AG10803 (cell line): ENCODE measurements at regions not wholly inside any gene's neighbourhood (a gene's known extent, or its start where the extent isn't known, plus 50 kb on each side); places are given as distances from the start of the nearest gene placed in this dataset.
A peak's percentile ranks its signal among the peaks of the same experiment; 100 is the strongest.

Experiments
- DNase-seq: peaks from one replicate; pipeline ENCODE4 v3.0.0; 2010; ENCODE audit warnings: low read depth
- H3K4me3 ChIP-seq: 2 replicates; pipeline ENCODE4 v1.5.1; 2011; ENCODE audit warnings: mild to moderate bottlenecking, low read length, control low read depth
- CTCF ChIP-seq: conservative IDR thresholded peaks from 2 replicates; pipeline ENCODE4 v1.5.1; 2011; ENCODE audit warnings: mild to moderate bottlenecking, low read length, control low read depth, inconsistent platforms

GRCh38 chr5:135129307-135129706, 95.3 kb upstream of the PITX1 start:
- no peak for TF ChIP-seq CTCF

GRCh38 chr5:135128361-135128760, 94.3 kb upstream of the PITX1 start:
- no peak for DNase-seq
- H3K4me3 ChIP-seq: no peak overlapping the region
- TF ChIP-seq CTCF: no peak

More at GRCh38 chr5:135129307-135129706, 95.3 kb upstream of the PITX1 start:
- H3K4me3 ChIP-seq: no peak overlapping the region
- DNase-seq: no peak

DNA sequence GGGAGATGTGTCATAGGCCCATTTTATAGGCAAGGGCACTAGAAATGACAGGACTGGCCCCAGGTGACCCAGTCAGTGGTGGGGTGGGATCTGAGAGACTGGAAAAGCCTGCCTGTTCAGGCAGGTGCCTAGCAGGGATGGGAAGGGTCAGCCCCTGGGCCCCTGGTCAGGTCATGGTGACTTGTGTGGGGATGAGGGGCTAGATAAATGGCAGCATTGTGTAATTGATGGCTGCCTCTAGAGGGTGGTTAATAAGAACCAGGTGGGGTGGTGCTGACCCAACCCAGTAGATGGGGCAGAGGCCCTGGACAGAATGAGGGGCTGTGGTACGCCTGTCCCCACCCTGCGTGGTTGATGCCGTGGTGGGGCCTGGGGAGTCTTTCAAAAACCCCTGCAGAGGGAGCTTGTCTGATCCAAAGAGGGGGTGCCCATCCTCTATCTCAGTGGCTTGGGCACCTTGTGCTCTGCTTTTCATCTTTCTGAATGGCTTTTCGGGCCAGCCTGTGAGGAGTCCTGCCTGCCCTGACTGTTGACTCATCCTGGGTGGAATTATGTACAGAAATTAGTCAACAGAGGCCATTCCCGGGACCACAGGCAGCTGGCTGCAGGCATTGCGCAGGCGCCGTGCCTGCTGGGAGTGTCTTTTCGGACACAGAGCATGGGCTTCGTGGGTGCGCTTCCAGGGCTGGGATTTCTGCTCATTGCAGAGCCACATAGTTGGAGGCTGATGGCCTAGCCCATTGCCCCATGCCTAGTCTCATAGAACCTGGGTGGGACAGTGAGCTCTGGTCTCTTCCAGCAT, 93.6 kb upstream of the PITX1 start:
- TF ChIP-seq CTCF: no peak
- peak; percentile 75 for DNase-seq
- no peak overlapping the region for H3K4me3 ChIP-seq

GRCh38 chr5:135126688-135127438, 92.8 kb upstream of the PITX1 start:
- H3K4me3 ChIP-seq: no peak overlapping the region
- no peak for TF ChIP-seq CTCF
- no peak for DNase-seq

GRCh38 chr5:135124724-135125123, 90.7 kb upstream of the PITX1 start:
- no peak for DNase-seq
- no peak for TF ChIP-seq CTCF
- H3K4me3 ChIP-seq: no peak overlapping the region

DNA sequence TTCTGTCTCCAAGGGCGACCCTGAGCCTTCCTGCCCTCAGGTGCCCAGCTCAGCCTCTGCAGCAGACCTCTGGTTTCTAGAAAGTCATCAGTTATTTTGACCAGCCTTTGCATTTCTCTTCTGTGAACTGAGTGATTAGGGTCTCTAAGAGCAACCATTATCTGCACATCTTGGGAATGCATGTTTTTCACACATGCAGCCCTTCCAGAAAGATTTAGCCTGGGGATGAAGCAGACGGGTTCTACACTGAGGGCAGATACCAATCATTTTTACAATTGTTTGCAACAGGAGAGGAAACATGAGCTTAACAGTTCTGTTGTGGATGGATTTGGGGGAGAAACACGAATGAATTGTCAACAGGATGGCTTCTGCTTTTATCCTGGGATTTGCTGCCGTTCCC, 90.1 kb upstream of the PITX1 start:
- H3K4me3 ChIP-seq: no peak overlapping the region
- DNase-seq: no peak
- no peak for TF ChIP-seq CTCF

- no peak for TF ChIP-seq CTCF
- no peak for DNase-seq
- no peak overlapping the region for H3K4me3 ChIP-seq
Measured at GRCh38 chr5:135122797-135123196, 88.8 kb upstream of the PITX1 start.
